K562 (cell line): ENCODE measurements at regions not wholly inside any gene's neighbourhood (a gene's known extent, or its start where the extent isn't known, plus 50 kb on each side); places are given as distances from the start of the nearest gene placed in this dataset.

Source experiments
- ATAC-seq: fragments of 200-7000 bp; cut with Tn5 transposase; 3 replicates; pipeline ENCODE4 v1.9.1; 2020; ENCODE audit warnings: moderate library complexity
- BruUV-seq: library from RNA; stranded (reverse); fragments of 400-500 nt; replicated peaks from 2 replicates; lab custom pipeline; 2021; lab: Mats Ljungman, UMichigan
- CTCF ChIA-PET: fragments of 300-600 bp; formaldehyde crosslinking; extraction: SDS; loops from one replicate; lab custom pipeline; 2021; ENCODE audit warnings: low intra/inter-chr PET ratio; lab: Yijun Ruan, JAX
- POLR2A ChIA-PET: fragments of 300-600, 350-650 bp; sonication (Branson Sonifier 250); formaldehyde crosslinking; extraction: SDS; loops from one replicate; lab custom pipeline; 2021; ENCODE audit warnings: antibody characterized with exemption, inconsistent platforms; lab: Yijun Ruan, JAX
- DNase-seq, 4 experiments: peaks; one replicate each; pipeline versions ENCODE4 v3.0.0 to v3.0.0-alpha.2; 2011 to 2018; ENCODE audit warnings: low spot score in 3 of 4, mixed read lengths in 3 of 4; ENCODE audit errors: extremely low read depth in 1 of 4
- FAIRE-seq: peaks from 2 replicates; lab custom pipeline; 2011; peaks lifted over from hg19 to GRCh38; lab: Jason Lieb, UNC
- H2AFZ ChIP-seq: 2 replicates; pipeline ENCODE4 v1.6.0; 2011; ENCODE audit warnings: low read depth, low read length, control low read depth, inconsistent platforms
- H3K27ac ChIP-seq: fragments of 200-600 bp; 3 replicates; pipeline ENCODE4 v1.8.0; 2011; ENCODE audit warnings: low read depth, mild to moderate bottlenecking, control low read depth, inconsistent platforms, low read length, moderate library complexity, mixed read lengths; ENCODE audit errors: extremely low read depth
- H3K27me3 ChIP-seq, 2 experiments: fragments of 300-600 bp in 1 of 2; 2 replicates in 1 of 2; 3 replicates in 1 of 2; pipeline versions ENCODE4 v1.6.0 to v1.8.0; 2011; ENCODE audit warnings: inconsistent platforms in 2 of 2, low read length in 2 of 2, mild to moderate bottlenecking in 1 of 2, mixed read lengths in 1 of 2, moderate library complexity in 1 of 2; ENCODE audit not compliant: control insufficient read depth in 2 of 2, insufficient read depth in 2 of 2
- H3K36me3 ChIP-seq: fragments of 300-600 bp; 3 replicates; pipeline ENCODE4 v1.8.0; 2011; ENCODE audit warnings: mild to moderate bottlenecking, low read length, inconsistent platforms; ENCODE audit not compliant: control insufficient read depth, insufficient read depth
- H3K4me1 ChIP-seq, 2 experiments: fragments of 200-600 bp in 1 of 2; replicated peaks in 1 of 2; 2 replicates in 1 of 2; 3 replicates in 1 of 2; pipeline versions ENCODE4 v1.5.1 to v1.8.0; 2011; ENCODE audit warnings: inconsistent platforms in 2 of 2, low read length in 2 of 2, mild to moderate bottlenecking in 1 of 2, mixed read lengths in 1 of 2, moderate library complexity in 1 of 2; ENCODE audit not compliant: control insufficient read depth in 2 of 2, insufficient read depth in 2 of 2
- H3K4me2 ChIP-seq: 2 replicates; pipeline ENCODE4 v1.6.1; 2011; ENCODE audit warnings: low read length, control low read depth, inconsistent platforms, mixed read lengths; ENCODE audit not compliant: insufficient read depth
- H3K4me3 ChIP-seq: fragments of 200-600 bp; sonication (generic), shearing (Covaris generic); 2 replicates; pipeline ENCODE4 v1.5.1; 2016; ENCODE audit warnings: control low read depth, inconsistent platforms
- H3K79me2 ChIP-seq: fragments of 200-600 bp; 3 replicates; pipeline ENCODE4 v1.8.0; 2011; ENCODE audit warnings: low read length, inconsistent platforms; ENCODE audit not compliant: control insufficient read depth, insufficient read depth
- H3K9ac ChIP-seq, 2 experiments: 2 replicates each; pipeline versions ENCODE4 v1.6.0 to v1.6.1; 2011; ENCODE audit warnings: low read depth in 2 of 2, low read length in 2 of 2, control low read depth in 1 of 2, inconsistent platforms in 1 of 2, mild to moderate bottlenecking in 1 of 2, mixed read lengths in 1 of 2; ENCODE audit not compliant: insufficient read depth in 1 of 2
- H3K9me1 ChIP-seq: one replicate; pipeline ENCODE4 v1.6.0; 2011; ENCODE audit warnings: inconsistent platforms, mild to moderate bottlenecking, low read length, moderate library complexity; ENCODE audit not compliant: control insufficient read depth, insufficient read depth
- H3K9me3 ChIP-seq: replicated peaks from 2 replicates; pipeline ENCODE4 v1.5.1; 2011; ENCODE audit warnings: low read depth, low read length, inconsistent platforms; ENCODE audit not compliant: control insufficient read depth, insufficient read depth
- H4K20me1 ChIP-seq: replicated peaks from 2 replicates; pipeline ENCODE4 v1.6.1; 2011; ENCODE audit warnings: low read length, inconsistent platforms, mixed read lengths; ENCODE audit not compliant: control insufficient read depth, insufficient read depth
- MCM3 ChIP-seq: fragments of 450-650 bp; IDR thresholded peaks from 2 replicates; pipeline ENCODE4 v1.6.1; 2016
- NFATC3 ChIP-seq: fragments of 450-650 bp; IDR thresholded peaks from 2 replicates; pipeline ENCODE4 v1.6.1; 2017; ENCODE audit warnings: mild to moderate bottlenecking
- PHB ChIP-seq: fragments of 250-450 bp; sonication (Bioruptor Pico); IDR thresholded peaks from 2 replicates; pipeline ENCODE4 v1.5.0; 2021
- SIRT6 ChIP-seq: IDR thresholded peaks from one replicate; pipeline ENCODE4 v1.6.1; 2012; ENCODE audit warnings: low read depth, mild to moderate bottlenecking, control low read depth, inconsistent platforms, low read length, moderate library complexity
- SMAD2 ChIP-seq: fragments of 150-350 bp; IDR thresholded peaks from 2 replicates; pipeline ENCODE4 v1.6.1; 2014; ENCODE audit warnings: low read depth, mild to moderate bottlenecking, low read length
- ZNF140 ChIP-seq: fragments of 250-450 bp; sonication (Bioruptor Pico); IDR thresholded peaks from 2 replicates; pipeline ENCODE4 v1.8.0; 2021; ENCODE audit warnings: moderate library complexity, mild to moderate bottlenecking, inconsistent platforms
- ZNF778 ChIP-seq: fragments of 450-650 bp; formaldehyde crosslinking; IDR thresholded peaks from 2 replicates; pipeline ENCODE4 v1.4.0; 2020; ENCODE audit warnings: mild to moderate bottlenecking, moderate library complexity
- WGBS: fragments of 100-300 bp; shearing (Covaris generic); methylation state at CpG from one replicate; pipeline ENCODE4 v1.1.6; 2016; ENCODE audit warnings: low coverage, mixed read lengths; ENCODE audit not compliant: insufficient coverage; ENCODE audit errors: missing lambda C conversion rate; 5-methylcytosine and 5-hydroxymethylcytosine counted together
- in situ Hi-C: fragments of 300-500 bp; cut with MboI; formaldehyde crosslinking; loops from 4 replicates; pipeline ENCODE4 v1.15.0; 2018; ENCODE audit warnings: inconsistent platforms, mixed read lengths
- intact Hi-C: fragments of 100-400 bp; cut with micrococcal nuclease; formaldehyde crosslinking; loops from 2 replicates; pipeline ENCODE4 v1.14.2; 2022
- TF ChIP-seq, protein P1 (sequence below), 2 experiments: IDR thresholded peaks; 2 replicates each; pipeline ENCODE4 v1.6.1; 2011; ENCODE audit warnings: borderline replicate concordance in 1 of 2, control low read depth in 1 of 2, low read depth in 1 of 2, low read length in 1 of 2, mild to moderate bottlenecking in 1 of 2, mixed read lengths in 1 of 2, moderate library complexity in 1 of 2; ENCODE audit not compliant: insufficient read depth in 1 of 2, insufficient read length in 1 of 2, poor library complexity in 1 of 2, severe bottlenecking in 1 of 2; ENCODE audit errors: extremely low read depth in 1 of 2

DNA sequence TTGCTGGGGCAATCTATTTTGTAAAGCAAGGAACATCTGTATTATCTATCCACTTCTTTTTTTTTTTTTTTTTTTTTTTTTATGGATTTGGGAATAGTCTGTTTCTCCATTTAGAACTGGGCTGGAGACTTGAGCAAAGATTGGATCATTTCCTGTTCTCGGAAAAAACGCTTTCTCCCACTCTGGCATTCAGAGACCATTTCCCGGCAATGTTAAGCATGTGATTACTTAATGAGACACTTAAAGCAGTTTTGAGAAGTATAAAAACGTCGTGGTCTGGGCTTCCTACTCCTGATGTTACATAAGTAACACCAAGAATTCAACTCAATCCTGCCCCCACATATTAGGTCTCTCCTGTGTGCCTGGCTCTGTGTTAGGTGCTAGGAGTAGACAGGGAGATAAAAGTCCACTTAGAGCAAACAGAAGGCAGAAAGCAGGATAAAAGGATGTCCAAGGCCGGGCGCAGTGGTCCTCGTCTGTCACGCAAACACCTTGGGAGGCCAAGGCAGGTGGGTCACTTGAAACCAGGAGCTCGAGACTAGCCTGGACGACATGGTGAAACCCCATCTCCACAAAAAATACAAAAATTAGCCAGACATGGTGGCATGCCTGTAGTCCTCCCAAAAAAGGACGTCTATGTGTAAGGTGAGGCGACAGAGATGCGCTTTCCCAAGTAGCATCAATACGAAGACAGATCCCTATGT is 152.1 kb upstream of the GSC start (continued):
- no peak for TF ChIP-seq SIRT6
- no peak for TF ChIP-seq ZNF778 (CRISPR knock-in tag)
- TF ChIP-seq, protein P1, sequence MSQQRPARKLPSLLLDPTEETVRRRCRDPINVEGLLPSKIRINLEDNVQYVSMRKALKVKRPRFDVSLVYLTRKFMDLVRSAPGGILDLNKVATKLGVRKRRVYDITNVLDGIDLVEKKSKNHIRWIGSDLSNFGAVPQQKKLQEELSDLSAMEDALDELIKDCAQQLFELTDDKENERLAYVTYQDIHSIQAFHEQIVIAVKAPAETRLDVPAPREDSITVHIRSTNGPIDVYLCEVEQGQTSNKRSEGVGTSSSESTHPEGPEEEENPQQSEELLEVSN (IDR thresholded peaks at IDR 0.05; ENCODE audit: borderline replicate concordance in 1 of 2, extremely low read depth in 1 of 2, insufficient read depth in 1 of 2, insufficient read length in 1 of 2, low read depth in 1 of 2, low read length in 1 of 2, poor library complexity in 1 of 2, severe bottlenecking in 1 of 2), result no peak

DNA sequence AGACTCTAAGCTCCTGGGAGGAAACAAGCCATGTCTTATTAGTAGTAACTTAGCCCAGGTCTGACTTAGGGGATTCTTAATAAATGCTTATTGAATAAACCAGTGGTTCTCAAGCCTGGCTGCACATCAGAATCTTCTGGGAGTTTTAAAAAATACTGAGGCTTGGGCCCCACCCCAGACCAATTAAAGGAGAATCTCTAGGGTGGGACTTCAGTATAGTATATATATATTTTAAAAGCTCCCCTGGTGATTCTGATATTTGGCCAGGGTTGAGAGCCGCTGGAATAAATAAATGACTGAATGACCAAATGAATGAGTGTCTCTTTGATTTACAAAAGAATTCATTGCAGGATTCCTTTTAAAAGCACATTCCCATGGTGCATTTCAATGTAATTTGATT is 151.5 kb upstream of the GSC start:
- in situ Hi-C loops (no loop called here), intact Hi-C loops (no loop called here)
- Histone ChIP-seq H3K9me3 (no peaks in the 10 kb centered on the region), H3K36me3 (no peaks in the 10 kb centered on the region), H2AFZ (no peak overlapping the region), H3K4me1 (no peaks in the 10 kb centered on the region), H3K4me2 (no peak overlapping the region), H3K79me2 (no peaks in the 10 kb centered on the region), H3K9me1 (no peaks in the 10 kb centered on the region), H3K27ac (no peak overlapping the region), H3K4me3 (no peak overlapping the region), H4K20me1 (no peaks in the 10 kb centered on the region), H3K27me3 (peaks cover 0 to 12% of the 10 kb centered on the region in 2 experiments; a peak in 3 of 5 replicates), H3K9ac (no peak overlapping the region)
- no TSS peak for BruUV-seq
- POLR2A ChIA-PET, result no interaction called here
- WGBS, result 7% methylated on average over 1 of the region's 1 CpG
- no peak for DNase-seq
- no peak for FAIRE-seq
- no peak for ATAC-seq
- CTCF ChIA-PET, result no interaction called here
- TF ChIP-seq MCM3 (no peak), SMAD2 (no peak), PHB (no peak), NFATC3 (no peak), ZNF140 (no peak)
